Mesendoderm (in vitro differentiated cells): ENCODE measurements at regions not wholly inside any gene's neighbourhood (a gene's known extent, or its start where the extent isn't known, plus 50 kb on each side); places are given as distances from the start of the nearest gene placed in this dataset.

Experiments used
- DNase-seq: peaks from one replicate; pipeline ENCODE4 v3.0.0; 2013
- H2AK5ac ChIP-seq: 2 replicates; pipeline ENCODE4 v1.6.1; 2013; ENCODE audit warnings: low read length, inconsistent platforms
- H2BK120ac ChIP-seq: 2 replicates; pipeline ENCODE4 v1.6.1; 2013; ENCODE audit warnings: low read depth, mild to moderate bottlenecking, low read length, moderate library complexity, mixed read lengths
- H2BK15ac ChIP-seq: replicated peaks from 2 replicates; pipeline ENCODE4 v1.6.1; 2013; ENCODE audit warnings: low read depth, mild to moderate bottlenecking, moderate library complexity
- H2BK5ac ChIP-seq: 2 replicates; pipeline ENCODE4 v1.6.1; 2013; ENCODE audit warnings: low read length, inconsistent platforms
- H3K18ac ChIP-seq: 2 replicates; pipeline ENCODE4 v1.6.1; 2013; ENCODE audit warnings: mild to moderate bottlenecking, low read length, mixed read lengths
- H3K23ac ChIP-seq: one replicate; pipeline ENCODE4 v1.6.1; 2013; ENCODE audit warnings: low read length
- H3K27ac ChIP-seq: 2 replicates; pipeline ENCODE4 v1.5.1; 2013; ENCODE audit warnings: low read depth, mild to moderate bottlenecking, inconsistent platforms, low read length, moderate library complexity
- H3K27me3 ChIP-seq: 2 replicates; pipeline ENCODE4 v1.6.1; 2013; ENCODE audit warnings: low read length, control low read depth, mild to moderate bottlenecking, inconsistent platforms; ENCODE audit not compliant: insufficient read depth, poor library complexity
- H3K36me3 ChIP-seq: 2 replicates; pipeline ENCODE4 v1.6.1; 2013; ENCODE audit warnings: low read length, inconsistent platforms; ENCODE audit not compliant: control insufficient read depth, insufficient read depth
- H3K4ac ChIP-seq: one replicate; pipeline ENCODE4 v1.6.1; 2013; ENCODE audit warnings: low read depth, mild to moderate bottlenecking, low read length, moderate library complexity
- H3K4me1 ChIP-seq: 2 replicates; pipeline ENCODE4 v1.6.1; 2013; ENCODE audit warnings: low read depth, low read length, inconsistent platforms; ENCODE audit not compliant: control insufficient read depth
- H3K4me2 ChIP-seq: 2 replicates; pipeline ENCODE4 v1.6.1; 2013; ENCODE audit warnings: low read length
- H3K4me3 ChIP-seq: 2 replicates; pipeline ENCODE4 v1.5.1; 2013; ENCODE audit warnings: mild to moderate bottlenecking, low read length
- H3K56ac ChIP-seq: one replicate; pipeline ENCODE4 v1.6.1; 2013; ENCODE audit warnings: low read length
- H3K79me1 ChIP-seq: 2 replicates; pipeline ENCODE4 v1.6.1; 2013; ENCODE audit warnings: low read length, inconsistent platforms
- H3K79me2 ChIP-seq: 2 replicates; pipeline ENCODE4 v1.6.1; 2013; ENCODE audit warnings: mild to moderate bottlenecking, low read length; ENCODE audit not compliant: control insufficient read depth, insufficient read depth
- H3K9ac ChIP-seq: 2 replicates; pipeline ENCODE4 v1.6.1; 2013; ENCODE audit warnings: low read length, inconsistent platforms
- H4K5ac ChIP-seq: one replicate; pipeline ENCODE4 v1.6.1; 2013; ENCODE audit warnings: low read length
- H4K8ac ChIP-seq: one replicate; pipeline ENCODE4 v1.6.1; 2013; ENCODE audit warnings: low read depth, mild to moderate bottlenecking, control low read depth, low read length, moderate library complexity
- WGBS: extraction: QIAGEN DNeasy Blood & Tissue Kit; methylation state at CpG from one replicate; pipeline ENCODE4 v1.1.7; 2013; ENCODE audit warnings: low lambda C conversion rate, missing lambda C conversion rate; ENCODE audit not compliant: insufficient coverage; ENCODE audit errors: extremely low coverage; 5-methylcytosine and 5-hydroxymethylcytosine counted together

DNA sequence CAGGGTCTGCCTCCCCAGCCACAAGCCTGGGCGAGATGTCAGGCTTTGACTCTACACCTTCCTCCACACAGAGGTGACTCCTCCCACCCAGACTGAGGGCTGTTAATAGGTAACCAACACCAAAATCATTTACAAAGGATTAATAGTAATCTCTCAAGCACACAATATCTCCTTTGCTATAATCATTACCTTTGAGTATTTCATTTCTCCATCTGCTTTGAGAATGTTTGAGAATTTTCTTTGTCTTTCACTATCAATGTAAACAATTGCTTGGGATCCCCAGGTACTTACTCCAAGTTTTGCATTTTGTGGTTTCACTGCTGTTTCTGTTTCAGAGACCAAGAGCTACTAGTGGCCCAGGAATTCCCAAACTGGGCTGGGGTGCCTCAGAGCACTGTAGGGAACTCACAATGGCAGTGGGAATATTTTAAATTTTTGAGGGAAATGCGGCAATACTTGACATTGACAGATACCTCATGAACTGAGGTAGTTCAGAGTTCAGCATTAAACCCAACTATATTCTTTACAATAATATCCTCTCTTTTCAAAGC is 166.4 kb upstream of the MGAT5 start:
- H4K5ac ChIP-seq: no peak overlapping the region
- H3K23ac ChIP-seq: no peak overlapping the region
- no CpG with 5 or more reads among the region's 2 CpGs for WGBS
- H3K79me2 ChIP-seq: no peaks in the 10 kb centered on the region
- no peak overlapping the region for H3K9ac ChIP-seq
- no peak overlapping the region for H3K18ac ChIP-seq
- H3K79me1 ChIP-seq: no peaks in the 10 kb centered on the region
- no peak overlapping the region for H3K4me2 ChIP-seq
- no peak overlapping the region for H4K8ac ChIP-seq
- no peak overlapping the region for H3K56ac ChIP-seq
- H3K4ac ChIP-seq: no peak overlapping the region
- no peak overlapping the region for H2BK15ac ChIP-seq
- no peaks in the 10 kb centered on the region for H3K36me3 ChIP-seq
- peak overlapping the region; percentile 63 for H3K27ac ChIP-seq
- H3K4me3 ChIP-seq: no peak overlapping the region
- DNase-seq: peak; percentile 61
- no peak overlapping the region for H2AK5ac ChIP-seq
- H3K4me1 ChIP-seq: peaks cover 9% of the 10 kb centered on the region
- H2BK120ac ChIP-seq: no peak overlapping the region
- H3K27me3 ChIP-seq: no peaks in the 10 kb centered on the region
- peak overlapping the region; percentile 10 for H2BK5ac ChIP-seq

- H2AK5ac ChIP-seq: no peak overlapping the region
- H3K79me1 ChIP-seq: no peaks in the 10 kb centered on the region
- H2BK15ac ChIP-seq: no peak overlapping the region
- H3K4ac ChIP-seq: no peak overlapping the region
- H3K18ac ChIP-seq: no peak overlapping the region
- H3K27ac ChIP-seq: no peak overlapping the region
- no peak overlapping the region for H3K23ac ChIP-seq
- WGBS: no CpG with 5 or more reads among the region's 2 CpGs
- H4K8ac ChIP-seq: no peak overlapping the region
- H3K4me1 ChIP-seq: peaks cover 9% of the 10 kb centered on the region
- no peaks in the 10 kb centered on the region for H3K36me3 ChIP-seq
- no peak overlapping the region for H3K4me3 ChIP-seq
- no peak overlapping the region for H3K4me2 ChIP-seq
- H2BK120ac ChIP-seq: no peak overlapping the region
- no peak overlapping the region for H4K5ac ChIP-seq
- H3K9ac ChIP-seq: no peak overlapping the region
- H3K79me2 ChIP-seq: no peaks in the 10 kb centered on the region
- no peak overlapping the region for H2BK5ac ChIP-seq
- no peaks in the 10 kb centered on the region for H3K27me3 ChIP-seq
- DNase-seq: no peak
- H3K56ac ChIP-seq: no peak overlapping the region
These were observed 164.4 kb upstream of the MGAT5 start for GRCh38 chr2:134089454-134089853.

DNA sequence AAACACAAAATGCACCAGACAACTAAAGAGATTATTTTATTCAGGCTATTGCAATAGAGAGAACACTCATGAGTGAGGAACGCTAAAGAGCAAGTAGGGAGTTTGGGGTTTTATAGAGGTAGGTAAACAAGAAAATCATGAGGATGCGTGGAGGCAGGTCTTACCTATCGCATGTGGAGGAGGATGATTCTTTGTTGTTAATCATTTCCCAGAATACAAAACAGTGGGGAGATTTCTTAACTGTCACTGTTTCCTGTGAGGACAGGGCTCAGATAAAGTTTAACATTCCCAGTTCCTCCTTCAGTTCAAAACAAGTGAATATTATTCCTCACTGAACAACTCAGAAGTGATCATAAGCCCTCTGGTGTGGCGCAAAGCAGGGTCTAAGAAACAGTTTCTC is 156.1 kb upstream of the MGAT5 start:
- H2BK120ac ChIP-seq: no peak overlapping the region
- H3K18ac ChIP-seq: no peak overlapping the region
- H3K27ac ChIP-seq: no peak overlapping the region
- H2BK5ac ChIP-seq: no peak overlapping the region
- H3K56ac ChIP-seq: no peak overlapping the region
- no peak overlapping the region for H3K4ac ChIP-seq
- no peak overlapping the region for H2AK5ac ChIP-seq
- H3K4me2 ChIP-seq: no peak overlapping the region
- no peak overlapping the region for H4K8ac ChIP-seq
- no peaks in the 10 kb centered on the region for H3K79me2 ChIP-seq
- H3K27me3 ChIP-seq: no peaks in the 10 kb centered on the region
- no CpG with 5 or more reads among the region's 4 CpGs for WGBS
- no peak overlapping the region for H4K5ac ChIP-seq
- H3K23ac ChIP-seq: no peak overlapping the region
- no peaks in the 10 kb centered on the region for H3K79me1 ChIP-seq
- H3K36me3 ChIP-seq: no peaks in the 10 kb centered on the region
- H3K9ac ChIP-seq: no peak overlapping the region
- H2BK15ac ChIP-seq: no peak overlapping the region
- DNase-seq: no peak
- no peak overlapping the region for H3K4me3 ChIP-seq
- H3K4me1 ChIP-seq: no peaks in the 10 kb centered on the region

DNA sequence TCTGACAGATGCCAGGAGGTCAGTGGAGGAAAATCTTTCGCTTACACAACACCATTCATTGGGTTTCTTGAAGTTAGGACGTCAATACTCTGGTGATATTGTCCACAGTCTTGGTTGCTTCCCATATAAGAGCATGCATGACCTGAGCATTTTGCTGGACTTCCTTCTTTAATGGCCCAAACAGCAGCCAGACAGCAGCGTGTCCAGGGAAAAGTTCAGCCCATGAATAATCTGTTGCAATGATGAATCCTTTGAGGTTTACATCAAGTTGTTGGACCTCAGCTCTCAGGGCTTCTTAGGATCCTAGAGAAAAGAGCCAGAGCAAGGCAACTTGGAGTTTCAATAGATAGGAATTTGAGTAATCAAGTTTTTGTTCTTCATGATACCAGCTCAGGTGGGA is 155.6 kb upstream of the MGAT5 start:
- Histone ChIP-seq H3K56ac (no peak overlapping the region), H3K79me2 (no peaks in the 10 kb centered on the region), H2AK5ac (peak overlapping the region; percentile 20), H3K4me2 (no peak overlapping the region), H3K4me3 (no peak overlapping the region), H3K18ac (no peak overlapping the region), H2BK5ac (no peak overlapping the region), H3K27ac (no peak overlapping the region), H3K4me1 (no peaks in the 10 kb centered on the region), H2BK120ac (no peak overlapping the region), H3K36me3 (no peaks in the 10 kb centered on the region), H3K79me1 (no peaks in the 10 kb centered on the region), H3K23ac (no peak overlapping the region), H2BK15ac (no peak overlapping the region), H3K4ac (no peak overlapping the region), H3K27me3 (no peaks in the 10 kb centered on the region), H3K9ac (no peak overlapping the region), H4K5ac (no peak overlapping the region), H4K8ac (no peak overlapping the region)
- no CpG with 5 or more reads among the region's 3 CpGs for WGBS
- no peak for DNase-seq

DNA sequence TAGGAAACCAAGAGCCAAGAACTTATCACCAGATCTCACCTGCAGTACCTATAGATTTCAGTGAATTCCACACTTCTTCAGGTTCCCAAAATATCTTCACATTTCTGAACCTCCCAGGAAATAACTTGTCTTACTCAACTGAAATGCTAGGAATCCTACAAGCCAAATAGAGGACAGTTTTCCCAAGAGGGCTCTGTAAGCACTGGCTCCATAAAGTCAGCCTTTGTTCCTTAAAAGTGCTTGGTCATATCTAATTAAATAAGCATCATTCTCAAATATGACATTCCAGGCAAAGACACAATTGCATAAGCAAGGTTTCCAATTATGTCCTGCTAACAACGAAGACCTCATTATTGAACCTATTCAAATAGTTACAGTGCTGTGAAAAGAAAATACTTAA is 154.6 kb upstream of the MGAT5 start:
- H3K4me3 ChIP-seq: no peak overlapping the region
- H3K18ac ChIP-seq: no peak overlapping the region
- WGBS: no CpG with 5 or more reads among the region's 1 CpG

GRCh38 chr2:134103196-134103595 is 150.7 kb upstream of the MGAT5 start:
- Histone ChIP-seq H3K9ac (no peak overlapping the region), H4K8ac (no peak overlapping the region), H4K5ac (no peak overlapping the region), H3K79me2 (no peaks in the 10 kb centered on the region), H3K79me1 (no peaks in the 10 kb centered on the region), H3K4me1 (no peaks in the 10 kb centered on the region), H3K56ac (no peak overlapping the region), H2BK120ac (no peak overlapping the region), H3K27ac (no peak overlapping the region), H3K4ac (no peak overlapping the region), H2BK5ac (no peak overlapping the region), H3K36me3 (no peaks in the 10 kb centered on the region), H3K23ac (no peak overlapping the region), H2AK5ac (no peak overlapping the region), H3K18ac (no peak overlapping the region), H3K4me3 (no peak overlapping the region), H2BK15ac (no peak overlapping the region), H3K27me3 (no peaks in the 10 kb centered on the region), H3K4me2 (no peak overlapping the region)
- DNase-seq: no peak
- WGBS: no CpG with 5 or more reads among the region's 2 CpGs

More for the DNA sequence above, 154.6 kb upstream of the MGAT5 start:
- Histone ChIP-seq H3K79me1 (no peaks in the 10 kb centered on the region), H3K79me2 (no peaks in the 10 kb centered on the region), H3K27ac (no peak overlapping the region), H2BK5ac (no peak overlapping the region), H3K36me3 (no peaks in the 10 kb centered on the region), H3K4me2 (no peak overlapping the region), H2AK5ac (no peak overlapping the region), H4K5ac (no peak overlapping the region), H2BK15ac (no peak overlapping the region), H3K4me1 (no peaks in the 10 kb centered on the region), H3K56ac (no peak overlapping the region), H3K9ac (no peak overlapping the region), H3K23ac (no peak overlapping the region), H4K8ac (no peak overlapping the region), H3K27me3 (no peaks in the 10 kb centered on the region), H2BK120ac (no peak overlapping the region), H3K4ac (no peak overlapping the region)
- no peak for DNase-seq
